H9 (cell line): ENCODE measurements at regions not wholly inside any gene's neighbourhood (a gene's known extent, or its start where the extent isn't known, plus 50 kb on each side); places are given as distances from the start of the nearest gene placed in this dataset.

Source experiments
- DNase-seq: peaks from one replicate; pipeline ENCODE4 v3.0.0-alpha.2; 2017
- H2AFZ ChIP-seq: one replicate; pipeline ENCODE4 v1.6.1; 2013; ENCODE audit warnings: mild to moderate bottlenecking, low read length, control low read depth, moderate library complexity
- H2AK5ac ChIP-seq: 2 replicates; pipeline ENCODE4 v1.6.1; 2013; ENCODE audit warnings: low read length, control low read depth, mixed read lengths; ENCODE audit not compliant: insufficient read length
- H2BK120ac ChIP-seq: one replicate; pipeline ENCODE4 v1.6.1; 2013; ENCODE audit warnings: low read depth, mild to moderate bottlenecking, low read length, control low read depth, inconsistent platforms; ENCODE audit not compliant: poor library complexity, severe bottlenecking
- H2BK12ac ChIP-seq: 2 replicates; pipeline ENCODE4 v1.6.1; 2013; ENCODE audit warnings: low read length, control low read depth, mixed read lengths, low read depth; ENCODE audit not compliant: insufficient read length
- H2BK15ac ChIP-seq: 2 replicates; pipeline ENCODE4 v1.6.1; 2013; ENCODE audit warnings: low read depth, low read length, control low read depth
- H2BK20ac ChIP-seq: one replicate; pipeline ENCODE4 v1.6.1; 2013; ENCODE audit warnings: low read depth, mild to moderate bottlenecking, low read length, control low read depth, inconsistent platforms; ENCODE audit not compliant: poor library complexity, severe bottlenecking
- H2BK5ac ChIP-seq: 2 replicates; pipeline ENCODE4 v1.6.1; 2013; ENCODE audit warnings: low read length, control low read depth, mixed read lengths; ENCODE audit not compliant: insufficient read length
- H3K14ac ChIP-seq: 2 replicates; pipeline ENCODE4 v1.6.1; 2013; ENCODE audit warnings: low read length, control low read depth; ENCODE audit not compliant: insufficient read depth
- H3K18ac ChIP-seq: 2 replicates; pipeline ENCODE4 v1.6.1; 2013; ENCODE audit warnings: low read depth, mild to moderate bottlenecking, mixed read lengths, low read length, control low read depth; ENCODE audit not compliant: insufficient read length
- H3K23ac ChIP-seq: 2 replicates; pipeline ENCODE4 v1.6.1; 2013; ENCODE audit warnings: low read length, control low read depth, mixed read lengths, low read depth; ENCODE audit not compliant: insufficient read length
- H3K23me2 ChIP-seq: 2 replicates; pipeline ENCODE4 v1.6.1; 2013; ENCODE audit warnings: low read depth, mild to moderate bottlenecking, mixed read lengths, low read length, control low read depth; ENCODE audit not compliant: insufficient read length, poor library complexity, severe bottlenecking
- H3K27ac ChIP-seq: 2 replicates; pipeline ENCODE4 v1.5.1; 2013; ENCODE audit warnings: low read length, control low read depth, mixed read lengths, low read depth; ENCODE audit not compliant: insufficient read length
- H3K27me3 ChIP-seq: 2 replicates; pipeline ENCODE4 v1.6.1; 2013; ENCODE audit warnings: low read length, control low read depth, inconsistent platforms; ENCODE audit not compliant: insufficient read depth
- H3K4ac ChIP-seq: 2 replicates; pipeline ENCODE4 v1.6.1; 2013; ENCODE audit warnings: low read depth, mild to moderate bottlenecking, control low read depth, inconsistent platforms, low read length, moderate library complexity
- H3K4me1 ChIP-seq: 2 replicates; pipeline ENCODE4 v1.6.1; 2013; ENCODE audit warnings: low read length, control low read depth, inconsistent platforms; ENCODE audit not compliant: insufficient read depth
- H3K4me2 ChIP-seq: 2 replicates; pipeline ENCODE4 v1.6.1; 2013; ENCODE audit warnings: low read length, control low read depth, mixed read lengths; ENCODE audit not compliant: insufficient read length, insufficient read depth
- H3K56ac ChIP-seq: 2 replicates; pipeline ENCODE4 v1.6.1; 2013; ENCODE audit warnings: low read depth, mild to moderate bottlenecking, mixed read lengths, low read length, control low read depth; ENCODE audit not compliant: insufficient read length
- H3K79me1 ChIP-seq: 2 replicates; pipeline ENCODE4 v1.6.1; 2013; ENCODE audit warnings: low read depth, mild to moderate bottlenecking, moderate library complexity, low read length, control low read depth, inconsistent platforms; ENCODE audit not compliant: insufficient read depth, poor library complexity, severe bottlenecking
- H3K79me2 ChIP-seq: 2 replicates; pipeline ENCODE4 v1.6.1; 2013; ENCODE audit warnings: low read length, control low read depth, inconsistent platforms; ENCODE audit not compliant: insufficient read depth
- H3K9ac ChIP-seq: 2 replicates; pipeline ENCODE4 v1.6.1; 2013; ENCODE audit warnings: low read length, control low read depth, mixed read lengths; ENCODE audit not compliant: insufficient read length; ENCODE audit errors: extremely low read depth
- H3K9me3 ChIP-seq: one replicate; pipeline ENCODE4 v1.6.1; 2013; ENCODE audit warnings: low read depth, low read length, inconsistent platforms; ENCODE audit not compliant: control insufficient read depth
- H3T11ph ChIP-seq: one replicate; pipeline ENCODE4 v1.6.1; 2013; ENCODE audit warnings: mild to moderate bottlenecking, low read length, control low read depth, inconsistent platforms
- H4K20me1 ChIP-seq: one replicate; pipeline ENCODE4 v1.6.1; 2013; ENCODE audit not compliant: control insufficient read depth, insufficient read length, insufficient read depth
- H4K5ac ChIP-seq: 2 replicates; pipeline ENCODE4 v1.6.1; 2013; ENCODE audit warnings: low read depth, mild to moderate bottlenecking, mixed read lengths, low read length, control low read depth; ENCODE audit not compliant: insufficient read length
- H4K8ac ChIP-seq: replicated peaks from 2 replicates; pipeline ENCODE4 v1.6.1; 2013; ENCODE audit warnings: low read length, control low read depth, mixed read lengths, low read depth; ENCODE audit not compliant: insufficient read length
- H4K91ac ChIP-seq: 2 replicates; pipeline ENCODE4 v1.6.1; 2013; ENCODE audit warnings: low read depth, mild to moderate bottlenecking, moderate library complexity, mixed read lengths, low read length, control low read depth; ENCODE audit not compliant: insufficient read length
- H3K27ac Mint-ChIP-seq, 3 experiments: 2 replicates in 2 of 3; 3 replicates in 1 of 3; pipeline ENCODE4 v1.8.0; 2020 to 2021; ENCODE audit warnings: mixed read lengths in 3 of 3, mild to moderate bottlenecking in 1 of 3, moderate library complexity in 1 of 3
- H3K27me3 Mint-ChIP-seq: 2 replicates; pipeline ENCODE4 v1.8.0; 2021; ENCODE audit warnings: low read depth, mild to moderate bottlenecking, moderate library complexity, mixed read lengths
- H3K36me3 Mint-ChIP-seq, 3 experiments: 2 replicates in 2 of 3; 3 replicates in 1 of 3; pipeline ENCODE4 v1.8.0; 2020 to 2021; ENCODE audit warnings: low read depth in 3 of 3, mixed read lengths in 3 of 3; ENCODE audit not compliant: insufficient read depth in 1 of 3
- H3K4me1 Mint-ChIP-seq, 2 experiments: 2 replicates each; pipeline ENCODE4 v1.8.0; 2020; ENCODE audit warnings: mixed read lengths in 2 of 2
- H3K4me3 Mint-ChIP-seq, 2 experiments: 2 replicates in 1 of 2; 3 replicates in 1 of 2; pipeline ENCODE4 v1.8.0; 2020 to 2021; ENCODE audit warnings: mild to moderate bottlenecking in 2 of 2, mixed read lengths in 2 of 2, moderate library complexity in 1 of 2
- H3K9me3 Mint-ChIP-seq, 2 experiments: 2 replicates in 1 of 2; 3 replicates in 1 of 2; pipeline ENCODE4 v1.8.0; 2020; ENCODE audit warnings: mild to moderate bottlenecking in 2 of 2, mixed read lengths in 2 of 2, moderate library complexity in 1 of 2
- CTCF ChIP-seq: fragments of 200-600 bp; sonication (generic); conservative IDR thresholded peaks from 3 replicates; pipeline ENCODE4 v1.8.0; 2021; ENCODE audit warnings: antibody characterized with exemption, mild to moderate bottlenecking

GRCh38 chr12:76628745-76629144, 69.2 kb upstream of the OSBPL8 start:
- Histone ChIP-seq H3K18ac (no peak overlapping the region), H2BK120ac (no peak overlapping the region), H3K4me2 (no peak overlapping the region), H3K79me2 (no peaks in the 10 kb centered on the region), H3K9me3 (no peaks in the 10 kb centered on the region), H2BK12ac (no peak overlapping the region), H3K23me2 (no peaks in the 10 kb centered on the region), H3K4ac (no peak overlapping the region), H4K91ac (no peak overlapping the region), H3K79me1 (no peaks in the 10 kb centered on the region), H3K9ac (no peak overlapping the region), H3K14ac (no peak overlapping the region), H3K27ac (no peak overlapping the region), H2BK5ac (no peak overlapping the region), H2AK5ac (no peak overlapping the region), H3K27me3 (no peaks in the 10 kb centered on the region), H4K8ac (no peak overlapping the region), H2BK15ac (no peak overlapping the region), H3K4me1 (no peaks in the 10 kb centered on the region; the same call in 1 of the 2 replicates), H3K23ac (no peak overlapping the region), H2AFZ (no peak overlapping the region), H3K56ac (no peak overlapping the region), H4K20me1 (no peaks in the 10 kb centered on the region), H3T11ph (no peak overlapping the region), H2BK20ac (no peak overlapping the region), H4K5ac (no peak overlapping the region)
- H3K4me1 Mint-ChIP-seq = peaks cover 14 to 22% of the 10 kb centered on the region in 2 experiments
- H3K27me3 Mint-ChIP-seq = no peaks in the 10 kb centered on the region
- H3K9me3 Mint-ChIP-seq = no peaks in the 10 kb centered on the region
- no peak for TF ChIP-seq CTCF
- no peak for DNase-seq
- H3K4me3 Mint-ChIP-seq = no peak overlapping the region
- H3K36me3 Mint-ChIP-seq = no peaks in the 10 kb centered on the region
- H3K27ac Mint-ChIP-seq = no peak overlapping the region
